ENCODE measurements at regions not wholly inside any gene's neighbourhood (a gene's known extent, or its start where the extent isn't known, plus 50 kb on each side); places are given as distances from the start of the nearest gene placed in this dataset.

DNA sequence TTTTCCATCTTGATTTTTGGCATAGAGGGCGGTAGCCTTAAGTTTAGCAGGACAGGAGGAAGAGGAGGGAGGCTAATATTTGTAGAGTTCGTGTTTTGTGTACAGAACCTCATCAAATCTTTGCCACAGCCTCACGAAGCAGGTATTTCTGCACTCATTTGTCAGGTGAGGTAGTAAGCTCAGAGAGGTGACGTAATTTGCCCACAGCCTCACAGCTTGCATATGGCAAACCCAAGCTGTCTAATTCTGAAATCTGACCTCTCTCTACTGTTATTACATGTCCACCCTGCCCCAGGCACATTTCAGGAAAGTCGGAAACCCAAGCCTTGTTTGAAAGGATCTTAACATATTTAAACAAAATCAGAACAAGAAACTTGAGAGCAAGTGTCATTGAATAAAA is 91.1 kb upstream of the TPM1 start:
- no peak for DNase-seq (ENCODE audit: low read depth)

DNA sequence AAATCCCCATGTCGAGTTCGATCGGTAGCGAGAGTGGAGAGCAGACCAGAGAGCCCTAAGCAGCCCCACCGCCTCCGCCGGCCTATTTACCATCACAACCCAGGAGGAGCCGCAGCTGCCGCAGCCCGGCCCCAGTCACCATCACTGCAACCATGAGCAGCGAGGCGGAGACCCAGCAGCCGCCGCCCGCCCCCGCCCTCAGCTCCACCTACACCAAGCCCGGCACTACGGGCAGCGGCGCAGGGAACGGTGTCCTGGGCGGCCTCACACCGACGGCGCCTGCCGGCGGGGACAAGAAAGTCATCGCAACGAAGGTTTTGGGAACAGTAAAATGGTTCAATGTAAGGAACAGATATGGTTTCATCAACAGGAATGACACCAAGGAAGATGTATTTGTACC is 89.5 kb upstream of the TPM1 start:
- DNase-seq (ENCODE audit: low read depth), result no peak

DNA sequence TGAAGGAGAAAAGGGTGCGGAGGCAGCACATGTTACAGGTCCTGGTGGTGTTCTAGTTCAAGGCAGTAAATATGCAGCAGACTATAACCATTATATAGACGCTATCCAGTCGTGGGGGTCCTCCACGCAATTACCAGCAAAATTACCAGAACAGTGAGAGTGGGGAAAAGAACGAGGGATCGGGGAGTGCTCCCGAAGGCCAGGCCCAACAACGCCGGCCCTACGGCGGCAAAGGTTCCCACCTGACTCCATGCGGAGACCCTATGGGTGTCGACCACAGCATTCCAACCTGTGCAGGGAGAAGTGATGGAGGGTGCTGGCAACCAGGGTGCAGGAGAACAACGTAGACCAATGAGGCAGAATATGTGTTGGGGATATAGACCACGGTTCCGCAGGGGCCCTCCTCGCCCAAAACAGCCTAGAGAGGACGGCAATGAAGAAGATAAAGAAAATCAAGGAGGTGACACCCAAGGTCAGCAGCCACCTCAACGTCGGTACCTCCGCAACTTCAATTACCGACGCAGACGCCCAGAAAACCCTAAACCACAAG is 89.0 kb upstream of the TPM1 start:
- no peak for DNase-seq (ENCODE audit: low read depth)

DNA sequence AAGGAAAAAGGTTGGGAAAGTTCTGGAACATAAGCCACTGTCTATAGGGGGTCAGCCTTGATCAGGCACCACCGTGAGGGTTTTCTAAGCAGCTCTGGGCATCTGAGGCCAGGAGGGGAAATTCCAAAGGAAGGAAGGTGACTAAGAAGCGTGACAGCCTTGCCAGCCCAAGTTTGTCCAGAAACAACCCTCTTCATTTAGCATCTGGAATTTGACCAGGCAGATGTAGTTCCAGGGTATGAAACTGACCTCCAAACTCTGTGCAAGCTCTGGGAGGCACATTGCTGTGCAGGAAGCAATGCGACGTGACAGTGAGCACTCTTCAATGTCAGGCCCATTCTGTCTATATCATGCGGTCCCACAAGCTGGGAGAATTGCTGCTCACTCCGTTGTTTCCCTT is 85.4 kb upstream of the TPM1 start:
- no peak for DNase-seq (ENCODE audit: low read depth)

DNA sequence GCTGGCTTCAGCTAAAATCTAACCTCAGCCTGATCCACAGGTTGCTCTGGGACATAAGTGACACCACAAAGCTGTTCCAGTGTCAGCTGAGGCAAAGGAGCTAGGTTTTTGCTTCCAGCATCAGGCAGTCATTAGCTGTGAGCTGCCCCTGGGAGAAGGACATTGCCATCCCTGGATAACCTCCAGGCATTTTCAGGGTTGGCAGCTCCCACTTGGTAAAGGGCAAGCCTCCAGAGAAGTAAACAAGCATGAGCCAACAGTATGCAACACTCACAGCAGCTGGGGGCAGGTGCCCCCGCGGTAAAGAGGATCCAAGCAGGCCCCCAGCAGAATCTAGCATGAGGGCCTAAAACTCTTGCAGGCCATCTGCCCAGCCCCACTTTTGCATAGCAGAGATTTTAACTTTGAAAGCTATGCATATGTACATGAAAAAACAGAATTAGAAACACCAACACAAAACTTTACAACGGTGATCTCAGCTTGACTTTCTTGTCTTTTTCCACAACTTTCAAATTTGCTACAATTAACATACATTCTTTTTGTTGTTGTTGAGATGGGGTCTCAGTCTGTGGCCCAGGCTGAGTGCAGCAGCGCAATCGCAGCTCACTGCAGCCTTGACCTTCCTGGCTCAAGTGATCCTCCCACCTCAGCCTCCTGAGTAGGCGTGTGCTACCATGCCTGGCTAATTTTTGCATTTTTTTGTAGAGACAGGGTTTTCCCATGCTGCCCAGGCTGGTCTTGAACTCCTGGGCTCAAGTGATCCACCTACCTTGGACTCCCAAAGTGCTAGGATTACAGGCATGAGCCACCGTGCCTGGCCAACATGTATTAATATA is 83.8 kb upstream of the TPM1 start:
- no peak for DNase-seq (ENCODE audit: low read depth)

DNA sequence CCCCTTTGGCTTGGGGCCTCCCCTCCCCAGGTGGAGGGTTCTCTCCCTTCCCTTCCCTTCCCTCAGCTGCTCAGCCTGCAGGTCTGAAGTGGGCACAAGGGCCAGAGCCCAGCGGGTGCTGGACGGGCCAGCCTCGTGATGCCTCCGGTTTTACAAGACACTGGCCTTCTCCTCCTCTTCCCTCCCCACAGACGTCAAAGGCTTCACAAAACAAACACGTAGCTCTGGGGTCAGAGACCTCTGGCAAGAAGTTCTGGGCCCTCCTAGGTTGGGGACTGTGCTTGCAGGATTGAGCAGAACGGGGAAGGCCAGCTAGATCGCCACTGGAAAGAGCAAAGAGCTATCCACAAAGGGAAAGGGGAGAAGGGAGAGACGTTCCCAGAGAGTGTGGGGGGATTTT is 81.4 kb upstream of the TPM1 start:
- DNase-seq (ENCODE audit: low read depth), result no peak

DNA sequence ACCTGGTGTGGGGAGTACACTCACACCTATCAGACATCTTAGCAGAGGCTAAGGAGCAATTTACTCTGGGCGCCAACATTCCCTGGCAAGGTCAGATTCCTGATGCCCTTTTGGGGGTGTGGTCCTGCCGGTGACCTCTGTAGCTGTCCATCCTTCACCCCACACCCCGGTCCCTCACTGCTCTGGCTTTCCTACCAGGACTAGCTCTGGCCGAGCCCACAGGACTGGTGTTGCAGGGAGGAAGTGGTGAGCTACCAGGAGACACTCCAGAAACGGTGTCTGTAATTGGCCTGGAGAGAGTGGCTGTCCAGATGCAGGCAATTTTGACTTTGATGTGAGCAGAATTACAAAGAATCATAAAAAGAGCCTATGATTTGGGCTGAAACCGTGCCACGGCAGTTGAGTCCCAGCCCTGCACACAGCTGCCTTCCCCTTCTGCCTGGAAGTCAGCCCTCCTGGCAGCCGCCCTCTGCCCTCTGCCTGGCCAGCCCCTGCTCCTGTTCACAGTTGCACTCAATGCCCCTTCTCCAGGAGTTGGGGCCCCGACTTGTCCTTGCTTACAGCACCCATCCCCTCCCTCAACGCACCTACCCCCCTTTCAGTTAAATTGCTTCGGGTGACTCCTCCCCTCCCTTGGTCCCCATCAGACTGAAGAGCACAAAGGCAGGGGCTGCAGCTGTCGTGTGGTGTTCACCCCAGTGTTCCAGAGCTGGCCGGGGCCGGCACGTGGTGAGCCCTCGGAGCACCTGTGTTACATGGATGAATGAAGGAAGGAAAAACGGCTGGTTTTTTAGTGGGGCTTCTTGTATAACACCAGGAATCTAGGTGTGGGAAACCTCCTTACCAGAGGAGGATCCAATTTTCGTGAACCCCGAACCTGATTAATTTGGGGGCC is 80.2 kb upstream of the TPM1 start:
- DNase-seq (ENCODE audit: low read depth), result no peak

DNA sequence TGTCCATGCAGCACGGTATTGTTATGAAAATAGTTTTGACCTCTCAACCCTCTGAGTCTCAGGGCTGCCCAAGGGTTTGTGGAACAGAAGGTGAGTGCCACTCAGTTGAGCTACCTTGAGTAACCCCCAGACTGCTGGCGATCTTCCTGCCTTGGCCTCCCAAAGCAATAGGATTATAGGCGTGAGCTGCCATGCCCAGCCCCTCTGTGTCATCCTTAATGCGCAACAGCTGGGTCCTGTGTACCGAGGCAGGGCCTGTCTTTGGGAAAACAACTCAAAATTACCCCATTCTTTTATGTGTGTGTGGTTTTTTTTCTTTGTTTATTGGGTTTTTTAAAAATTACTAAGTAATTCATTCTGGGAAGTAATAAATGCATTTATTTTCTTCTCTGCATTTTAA is 78.3 kb upstream of the TPM1 start:
- no peak for DNase-seq (ENCODE audit: low read depth)

DNA sequence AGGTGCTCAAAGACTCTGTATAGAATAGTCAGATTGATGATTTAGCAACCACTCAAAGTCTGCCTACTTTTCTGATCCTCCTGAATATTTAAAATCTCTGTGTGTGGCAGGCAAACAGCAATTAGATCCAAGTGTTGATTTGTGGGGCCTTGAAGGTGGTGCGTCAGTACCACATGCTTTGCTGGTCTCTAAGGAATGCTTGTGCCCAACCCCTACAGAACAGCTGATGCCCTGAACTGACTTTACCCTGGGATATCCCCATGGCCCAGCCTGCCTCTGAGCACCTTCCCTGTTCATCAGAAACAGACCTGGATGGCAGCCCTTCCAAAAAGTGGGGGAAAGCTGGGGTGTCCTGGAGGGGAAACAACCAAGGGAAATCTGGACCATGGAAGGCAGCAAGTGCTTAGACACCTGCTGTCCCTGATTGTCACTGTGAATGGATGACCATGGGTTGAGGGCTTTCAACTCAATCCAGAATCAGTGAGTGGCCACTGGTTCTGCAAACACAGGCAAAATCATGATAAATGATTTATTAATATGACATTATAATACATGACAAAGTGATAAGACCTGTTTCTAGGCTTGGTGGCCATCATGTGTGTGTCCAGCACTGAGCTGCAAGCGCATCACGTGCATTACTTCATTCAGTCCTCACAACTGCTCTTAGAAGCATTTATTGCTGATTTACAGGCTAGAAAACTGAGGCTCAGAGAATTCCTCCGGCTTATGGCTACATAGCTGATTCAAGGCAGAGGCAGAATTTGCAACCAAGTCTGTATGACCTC is 76.1 kb upstream of the TPM1 start:
- DNase-seq (ENCODE audit: low read depth), result no peak

DNA sequence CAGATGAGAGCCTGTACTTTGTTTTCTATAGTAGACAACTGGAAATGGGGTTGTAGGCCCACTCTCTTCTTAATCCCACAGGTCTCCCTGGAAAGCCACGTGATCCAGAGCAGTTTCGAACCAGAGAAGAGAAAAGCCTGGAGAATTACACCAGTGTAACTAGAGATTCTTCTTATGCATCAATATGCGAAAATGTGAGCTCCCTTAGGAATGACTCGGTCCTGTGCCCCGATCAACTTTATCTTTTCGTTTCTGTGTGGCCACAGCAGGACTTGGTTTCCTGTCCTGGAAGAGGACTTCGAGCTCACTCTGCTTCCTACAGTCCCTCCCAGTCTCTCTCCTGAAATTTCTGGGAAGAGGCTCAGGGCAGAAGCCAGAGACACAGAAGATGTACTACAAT is 73.8 kb upstream of the TPM1 start:
- DNase-seq (ENCODE audit: low read depth), result no peak

DNA sequence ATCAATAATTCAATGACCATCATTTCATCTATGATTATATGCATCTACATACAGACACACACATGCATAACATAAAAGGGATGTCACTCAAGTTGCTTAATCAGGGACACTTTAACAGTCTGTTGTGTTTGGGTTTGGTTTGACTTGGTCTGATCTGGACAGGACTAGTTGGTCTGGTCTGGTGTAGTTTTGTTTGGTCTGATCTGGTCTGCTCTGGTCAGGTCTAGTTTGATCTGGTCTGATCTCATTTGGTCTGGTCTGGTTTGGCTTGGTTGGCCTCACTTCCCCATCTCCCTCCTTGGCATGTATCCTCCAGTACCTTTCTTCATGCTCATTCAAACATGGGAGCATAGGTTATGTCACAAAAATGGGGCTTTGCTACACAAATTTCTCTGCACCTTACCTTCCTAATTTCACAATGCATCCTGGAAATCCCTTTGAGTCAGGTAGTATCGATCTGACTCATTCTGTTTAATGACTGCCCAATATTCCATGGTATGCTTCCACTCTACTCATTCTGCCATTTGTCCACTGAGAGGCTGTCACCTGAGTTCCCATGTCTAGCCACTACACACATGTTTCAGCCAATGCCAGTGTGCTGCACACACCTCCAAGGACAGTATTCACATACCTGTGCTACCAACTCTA is 73.0 kb upstream of the TPM1 start:
- DNase-seq (ENCODE audit: low read depth), result no peak

DNA sequence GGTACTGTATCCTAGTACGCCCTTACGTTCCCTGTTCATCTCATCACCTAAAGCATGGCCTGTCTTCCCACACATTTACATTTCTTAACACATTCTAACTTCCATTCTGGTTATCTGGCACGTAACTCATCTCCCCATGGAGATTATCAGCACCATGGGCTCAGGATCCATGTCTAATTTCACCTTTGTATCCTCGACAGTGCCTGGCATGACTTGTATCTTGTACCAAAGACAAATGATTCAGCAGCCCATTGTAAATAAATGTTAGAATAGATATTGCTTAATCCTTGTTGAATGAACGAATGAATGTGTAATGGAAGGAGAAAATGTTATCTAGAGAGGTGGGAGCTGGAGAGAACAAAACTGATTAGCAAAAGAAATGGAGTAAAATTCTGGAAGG is 69.7 kb upstream of the TPM1 start:
- no peak for DNase-seq (ENCODE audit: low read depth)

DNA sequence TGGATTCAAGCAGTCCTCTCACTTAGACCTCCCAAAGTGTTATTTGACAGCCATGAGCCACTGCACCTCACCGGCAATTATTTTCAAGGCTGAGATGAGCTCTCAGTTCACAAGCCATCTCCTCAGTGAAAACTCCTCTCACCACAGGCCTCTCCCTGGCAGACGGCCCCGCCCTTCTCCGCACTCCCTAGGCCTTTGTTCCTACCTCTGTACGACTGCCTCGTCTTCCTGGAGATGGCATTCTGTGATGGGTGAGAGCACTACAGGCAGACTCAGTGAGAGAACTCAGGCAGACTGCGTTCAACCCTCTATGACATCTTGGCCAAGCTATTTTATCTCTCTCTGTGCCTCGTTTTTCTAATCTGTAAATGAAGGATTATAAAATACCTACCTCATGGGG is 67.0 kb upstream of the TPM1 start:
- DNase-seq (ENCODE audit: low read depth), result no peak

DNA sequence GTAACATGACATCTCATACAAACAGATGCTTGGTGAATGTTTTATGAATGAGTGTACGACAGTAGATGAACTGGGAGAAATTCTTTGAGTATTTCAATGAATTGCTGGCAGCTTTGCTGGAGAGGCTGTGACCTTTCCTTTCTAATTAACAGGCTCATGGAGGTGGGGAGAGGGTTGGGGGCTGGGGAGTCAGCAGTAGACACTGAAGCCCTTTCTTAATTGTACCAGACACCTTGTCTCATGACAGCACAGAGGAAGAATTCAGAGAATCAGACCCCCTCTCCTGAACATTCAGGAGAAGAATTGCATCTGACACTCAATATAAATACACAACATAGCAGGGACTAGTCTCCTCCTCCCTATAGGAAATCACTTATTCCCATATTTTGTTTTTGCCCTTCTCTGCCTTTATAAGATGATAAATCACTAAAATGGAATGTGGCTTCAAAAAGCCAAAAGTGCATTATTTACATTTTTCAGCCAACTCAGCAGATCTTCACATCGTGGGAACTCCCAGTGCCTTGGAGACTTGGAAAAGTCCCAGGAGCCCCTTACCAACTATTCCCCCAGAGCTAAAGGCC is 66.2 kb upstream of the TPM1 start:
- DNase-seq (ENCODE audit: low read depth), result no peak

DNA sequence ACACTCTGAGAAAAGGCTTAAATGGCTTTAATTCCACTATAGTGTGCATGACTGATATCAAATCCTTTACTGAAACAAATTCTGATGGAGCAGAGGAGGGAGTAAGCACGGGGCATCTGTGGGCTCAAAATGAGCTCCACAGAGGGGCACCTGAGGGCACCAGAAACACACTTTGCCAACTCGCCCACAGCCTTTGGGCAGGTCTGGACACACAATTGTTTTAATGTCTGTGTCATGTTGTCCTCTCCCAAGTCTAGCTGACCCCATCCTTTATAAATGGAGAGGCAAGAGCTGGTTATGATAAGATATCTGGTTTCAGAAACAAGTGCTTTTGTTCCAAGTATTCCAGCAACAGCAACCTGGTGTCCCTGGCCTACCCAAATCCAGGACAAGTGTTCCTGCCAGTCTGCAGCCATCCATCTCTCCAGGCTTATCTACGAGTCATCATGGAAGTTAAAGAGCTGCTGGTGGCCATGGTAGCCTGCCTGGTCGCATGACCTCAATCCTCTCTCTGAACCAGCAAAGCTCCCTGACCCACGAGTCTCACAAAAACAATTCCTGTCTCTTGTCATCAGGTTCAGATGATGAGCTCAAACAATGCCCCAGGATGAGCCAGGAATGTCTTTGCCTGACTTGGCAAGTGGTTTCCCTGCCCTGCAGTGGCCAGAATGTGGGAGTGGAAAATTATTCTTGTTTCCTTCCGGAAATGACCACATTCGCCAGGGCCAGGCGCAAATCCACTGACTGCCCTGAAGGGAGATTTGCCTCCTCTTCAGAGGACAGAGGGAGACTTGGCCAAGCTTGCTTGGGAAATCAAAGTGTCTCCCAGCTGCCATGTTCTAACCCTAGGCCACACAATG is 64.4 kb upstream of the TPM1 start:
- no peak for DNase-seq (ENCODE audit: low read depth)

DNA sequence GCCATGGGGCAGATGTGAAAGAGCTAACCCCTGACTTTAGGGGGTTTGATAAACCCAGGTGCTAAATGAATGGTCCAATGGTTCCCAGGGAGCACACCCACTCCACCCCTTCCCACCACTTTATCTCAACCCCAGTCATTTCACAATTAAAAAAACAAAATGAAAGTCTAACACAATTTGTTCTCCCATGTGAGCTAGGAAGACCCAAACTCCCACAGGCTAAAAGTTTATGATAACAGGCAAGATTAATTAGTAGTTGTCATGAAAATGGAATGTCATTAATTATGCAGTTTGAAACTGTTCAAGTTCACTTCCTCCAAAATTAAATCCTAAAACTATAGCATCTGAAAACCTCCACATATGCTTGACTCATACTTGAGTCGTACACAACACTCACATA is 63.3 kb upstream of the TPM1 start:
- no peak for DNase-seq (ENCODE audit: low read depth)

DNA sequence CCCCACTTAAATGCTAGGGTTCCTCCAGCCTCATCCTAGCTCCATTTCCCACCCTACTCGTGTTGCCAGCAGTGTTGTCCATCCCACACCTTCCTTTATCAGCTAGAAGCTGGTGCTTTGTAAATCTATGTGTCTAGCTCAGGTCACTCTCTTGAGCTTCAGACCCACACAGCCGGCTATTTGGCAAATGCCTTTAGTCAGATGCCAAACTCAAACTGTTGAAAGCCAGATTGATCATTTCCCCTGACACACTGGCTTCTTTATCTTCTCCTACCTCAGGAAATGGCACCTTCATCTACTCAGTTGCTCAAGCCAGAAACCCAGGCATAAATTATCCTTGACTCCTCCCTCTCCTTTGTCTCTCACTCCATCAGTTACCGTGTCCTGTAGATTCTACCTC is 61.5 kb upstream of the TPM1 start:
- no peak for DNase-seq (ENCODE audit: low read depth)

DNA sequence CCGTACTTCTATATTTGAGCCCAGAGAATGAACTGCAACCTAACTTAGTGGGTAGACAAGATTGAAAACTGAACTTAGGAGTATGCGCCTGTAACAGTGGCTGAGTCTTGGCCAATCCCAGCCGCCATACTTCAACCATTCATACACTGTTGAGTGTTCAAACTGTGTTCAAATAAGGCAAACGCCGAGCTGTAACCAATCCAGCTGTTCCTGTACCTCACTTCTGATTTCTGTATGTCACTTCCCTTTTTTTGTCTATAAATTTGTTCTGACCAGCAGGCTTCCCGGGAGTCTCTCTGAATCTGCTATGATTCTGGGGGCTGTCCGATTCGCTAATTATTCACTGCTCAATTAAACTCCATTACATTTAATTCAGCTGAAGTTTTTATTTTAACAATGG is 58.6 kb upstream of the TPM1 start:
- DNase-seq (ENCODE audit: low read depth), result no peak

DNA sequence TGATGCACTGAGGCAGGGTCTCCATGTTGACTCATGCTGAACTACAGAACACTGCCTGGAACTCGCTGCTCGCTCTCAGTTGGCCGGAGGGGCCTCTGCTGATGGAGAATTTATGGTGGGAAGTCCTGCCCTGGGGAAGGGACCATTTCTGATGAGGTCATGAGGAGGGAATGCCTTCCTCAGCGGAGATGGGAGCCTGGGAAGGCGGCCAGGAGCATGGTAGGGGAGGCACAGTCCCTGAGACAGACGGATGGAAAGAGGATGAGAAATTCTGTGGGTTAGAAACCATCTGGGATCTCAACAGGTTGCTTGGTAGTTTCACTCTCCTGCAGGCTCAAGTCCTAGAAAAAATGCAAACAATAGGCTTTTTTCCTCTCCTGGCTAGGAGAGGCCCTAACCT is 56.8 kb upstream of the TPM1 start:
- no peak for DNase-seq (ENCODE audit: low read depth)

DNA sequence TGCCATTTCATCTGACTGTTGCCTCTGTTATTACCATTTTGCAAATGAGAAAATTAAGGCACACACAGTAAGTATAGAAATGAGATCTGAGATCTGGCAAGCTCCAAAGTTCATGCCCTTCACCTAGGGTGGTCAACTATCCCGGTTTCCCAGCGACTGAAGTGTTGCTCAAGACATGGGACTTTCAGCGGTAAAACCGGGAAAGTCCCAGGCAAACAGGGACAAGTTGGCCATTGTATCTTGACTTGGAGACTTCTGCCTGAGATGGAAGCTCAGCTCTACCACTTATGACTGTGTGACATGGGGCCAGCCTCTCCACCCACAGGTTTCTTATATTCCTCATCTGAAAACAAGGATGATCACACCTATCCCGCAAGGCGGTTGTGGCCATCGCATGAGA is 55.6 kb upstream of the TPM1 start:
- no peak for DNase-seq (ENCODE audit: low read depth)

DNA sequence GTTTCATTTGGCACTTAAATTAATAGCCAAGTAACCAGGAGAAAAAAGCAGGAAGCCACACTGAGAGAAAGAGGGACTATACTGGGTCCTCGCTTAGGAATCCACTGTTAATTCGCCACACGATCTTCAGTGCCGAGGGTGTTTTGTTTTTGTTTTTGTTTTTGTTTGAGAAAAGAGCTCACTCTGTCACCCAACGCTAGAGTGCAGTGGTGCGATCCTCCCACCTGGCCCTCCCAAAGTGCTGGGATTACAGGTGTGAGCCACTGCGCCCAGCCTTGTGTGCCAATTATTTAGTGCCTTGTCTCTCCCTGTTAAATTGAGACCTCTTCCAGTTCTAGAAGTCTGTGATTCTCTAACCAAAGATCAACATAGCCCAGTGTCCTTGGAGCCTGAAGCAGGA is 53.8 kb upstream of the TPM1 start:
- no peak for DNase-seq (ENCODE audit: low read depth)
